Fibroblast of the aortic adventitia (primary cell): ENCODE measurements at regions not wholly inside any gene's neighbourhood (a gene's known extent, or its start where the extent isn't known, plus 50 kb on each side); places are given as distances from the start of the nearest gene placed in this dataset.

Source experiments
- DNase-seq: peaks from one replicate; pipeline ENCODE4 v3.0.0-alpha.2; 2010; ENCODE audit warnings: low read depth
- H3K4me3 ChIP-seq: 2 replicates; pipeline ENCODE4 v1.5.1; 2011; ENCODE audit warnings: low read depth, mild to moderate bottlenecking, control low read depth, low read length, moderate library complexity
- CTCF ChIP-seq: IDR thresholded peaks from 2 replicates; pipeline ENCODE4 v1.5.1; 2011; ENCODE audit warnings: mild to moderate bottlenecking, low read length, control low read depth, inconsistent platforms; ENCODE audit not compliant: insufficient read depth

- no peak overlapping the region for H3K4me3 ChIP-seq
- no peak for TF ChIP-seq CTCF
- DNase-seq, result no peak
Observed at GRCh38 chr9:86825299-86825698, 122.0 kb downstream of the GAS1 start.

- peak; percentile 52 for DNase-seq
Observed at GRCh38 chr9:86822006-86822801, 125.1 kb downstream of the GAS1 start.

GRCh38 chr9:86821006-86821845 lies 126.1 kb downstream of the GAS1 start:
- DNase-seq, result peak; percentile 23

More at GRCh38 chr9:86822006-86822801, 125.1 kb downstream of the GAS1 start:
- no peak overlapping the region for H3K4me3 ChIP-seq
- TF ChIP-seq CTCF, result no peak

GRCh38 chr9:86819552-86819951 lies 127.8 kb downstream of the GAS1 start:
- TF ChIP-seq CTCF, result no peak
- DNase-seq, result no peak

More at GRCh38 chr9:86821006-86821845, 126.1 kb downstream of the GAS1 start:
- H3K4me3 ChIP-seq, result no peak overlapping the region
- no peak for TF ChIP-seq CTCF

GRCh38 chr9:86818636-86819035 lies 128.7 kb downstream of the GAS1 start:
- TF ChIP-seq CTCF, result no peak
- no peak for DNase-seq
- no peak overlapping the region for H3K4me3 ChIP-seq

More at GRCh38 chr9:86819552-86819951, 127.8 kb downstream of the GAS1 start:
- H3K4me3 ChIP-seq, result no peak overlapping the region

- TF ChIP-seq CTCF, result no peak
- H3K4me3 ChIP-seq, result no peak overlapping the region
- no peak for DNase-seq
Observed at GRCh38 chr9:86816868-86817267, 130.4 kb downstream of the GAS1 start.
